GM23248 (cell line): ENCODE measurements at regions not wholly inside any gene's neighbourhood (a gene's known extent, or its start where the extent isn't known, plus 50 kb on each side); places are given as distances from the start of the nearest gene placed in this dataset.

Experiments used
- EZH2 ChIP-seq: fragments of 200-600 bp; sonication (generic); IDR thresholded peaks from 2 replicates; pipeline ENCODE4 v1.6.1; 2018; ENCODE audit warnings: antibody characterized with exemption, mild to moderate bottlenecking; ENCODE audit not compliant: insufficient read depth, poor library complexity, severe bottlenecking
- EZH2phosphoT487 ChIP-seq: fragments of 200-600 bp; sonication (generic); IDR thresholded peaks from 2 replicates; pipeline ENCODE4 v1.6.1; 2018; ENCODE audit warnings: antibody characterized with exemption, moderate library complexity, mild to moderate bottlenecking, low read depth; ENCODE audit not compliant: insufficient read depth

GRCh38 chr4:57777876-57778275 is 667.7 kb upstream of the IGFBP7 start:
- TF ChIP-seq EZH2 (no peak), EZH2phosphoT487 (no peak)
